Midbrain (tissue), 1 donor: ENCODE measurements at regions not wholly inside any gene's neighbourhood (a gene's known extent, or its start where the extent isn't known, plus 50 kb on each side); places are given as distances from the start of the nearest gene placed in this dataset.

Experiments used
- DNase-seq: peaks from one replicate; lab custom pipeline; 2025; lab: John Stamatoyannopoulos, UW

DNA sequence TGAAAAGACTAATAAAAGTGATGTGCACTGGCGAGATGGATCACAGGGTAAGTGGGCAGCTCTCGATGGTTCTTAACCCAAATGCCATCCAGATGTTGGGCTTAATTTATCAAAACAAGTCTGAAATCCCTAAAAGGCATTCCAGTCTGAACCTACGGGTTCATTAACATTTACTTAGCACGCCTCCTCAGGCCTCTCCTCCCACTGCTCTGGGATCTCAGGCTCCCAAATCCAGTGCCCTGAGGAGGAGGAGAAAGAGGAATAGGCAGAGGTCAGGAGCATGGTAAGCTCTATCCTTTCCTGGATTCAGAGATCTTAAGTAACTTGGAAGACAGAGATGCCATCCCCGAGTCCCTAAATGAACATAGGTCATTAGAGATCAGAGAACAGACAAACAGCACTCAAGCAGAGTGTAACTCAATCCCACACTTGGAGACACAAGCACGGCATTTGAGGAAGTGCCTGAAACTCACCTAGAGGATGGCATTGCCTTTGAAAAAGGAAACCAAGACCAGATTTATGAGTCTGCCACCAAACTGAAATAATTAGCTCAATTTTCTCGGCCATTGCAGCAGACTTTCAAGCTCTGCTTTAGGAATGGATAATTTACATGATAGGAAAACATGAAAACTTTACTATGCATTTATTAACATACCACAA lies 140.9 kb downstream of the CXCL12 start:
- DNase-seq, result no peak

DNA sequence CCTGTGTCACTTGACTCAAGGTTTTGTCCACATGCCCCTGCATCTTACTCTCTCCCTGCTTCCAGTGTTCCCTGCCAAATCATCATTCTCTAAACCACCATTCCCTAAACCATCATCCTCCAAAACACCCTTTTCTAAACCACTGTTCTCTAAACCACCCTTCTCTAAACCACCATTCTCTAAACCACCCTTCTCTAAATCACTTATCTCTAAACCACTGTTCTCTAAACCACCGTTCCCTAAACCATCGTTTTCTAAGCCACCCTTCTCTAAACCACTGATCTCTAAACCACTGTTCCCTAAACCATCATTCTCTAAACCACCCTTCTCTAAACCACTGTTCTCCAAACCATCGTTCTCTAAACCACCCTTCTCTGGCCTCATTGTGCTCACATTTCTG lies 142.1 kb downstream of the CXCL12 start:
- DNase-seq, result no peak

DNA sequence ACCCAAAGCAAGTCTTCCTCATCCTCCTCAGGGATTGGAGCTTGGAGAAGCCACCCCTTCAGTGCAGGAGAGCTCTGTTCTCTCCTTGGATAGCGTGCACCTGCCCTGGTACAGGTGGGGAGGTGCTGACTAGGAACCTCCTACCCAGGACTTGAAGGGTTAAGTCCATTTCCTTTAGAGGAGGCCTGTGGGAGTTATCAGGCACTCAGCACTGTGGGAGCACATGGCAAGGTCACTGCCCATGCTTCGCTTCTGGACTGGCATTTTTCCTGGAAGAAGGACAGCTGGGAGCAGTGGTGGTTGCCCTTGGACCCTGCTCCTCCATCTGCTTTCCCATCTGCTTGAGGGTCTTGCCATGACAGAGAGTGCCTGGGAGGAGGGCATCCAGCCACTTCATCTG lies 142.8 kb downstream of the CXCL12 start:
- DNase-seq, result no peak

DNA sequence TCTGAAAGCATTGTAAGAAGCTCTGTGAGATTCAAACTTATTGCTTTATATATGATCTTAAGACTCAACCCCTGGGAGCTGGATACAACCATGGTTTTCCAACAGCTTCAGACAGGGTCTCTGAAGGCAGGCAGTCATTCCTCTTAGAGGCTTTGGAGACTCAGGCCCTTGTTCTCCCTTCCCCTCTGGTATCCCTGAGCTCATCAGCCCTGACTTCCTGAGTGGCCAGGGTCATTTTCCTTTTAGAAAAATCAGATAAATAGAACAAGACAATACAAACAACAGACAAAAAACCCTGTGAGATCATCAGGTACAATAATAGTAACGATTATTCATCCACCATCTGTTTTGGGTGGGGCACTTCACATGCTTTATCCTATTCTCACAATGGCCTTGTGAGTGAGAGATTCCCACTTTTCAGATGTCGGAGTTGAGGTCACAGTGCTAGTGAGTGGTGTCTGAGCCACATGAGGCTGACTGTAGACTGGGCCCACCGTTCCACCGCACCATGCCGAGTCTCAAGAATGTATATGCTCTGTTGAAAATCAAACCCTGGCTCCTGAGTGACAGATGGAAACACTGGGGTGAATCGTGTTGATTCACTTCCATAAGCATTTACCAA lies 144.2 kb downstream of the CXCL12 start:
- DNase-seq, result no peak

DNA sequence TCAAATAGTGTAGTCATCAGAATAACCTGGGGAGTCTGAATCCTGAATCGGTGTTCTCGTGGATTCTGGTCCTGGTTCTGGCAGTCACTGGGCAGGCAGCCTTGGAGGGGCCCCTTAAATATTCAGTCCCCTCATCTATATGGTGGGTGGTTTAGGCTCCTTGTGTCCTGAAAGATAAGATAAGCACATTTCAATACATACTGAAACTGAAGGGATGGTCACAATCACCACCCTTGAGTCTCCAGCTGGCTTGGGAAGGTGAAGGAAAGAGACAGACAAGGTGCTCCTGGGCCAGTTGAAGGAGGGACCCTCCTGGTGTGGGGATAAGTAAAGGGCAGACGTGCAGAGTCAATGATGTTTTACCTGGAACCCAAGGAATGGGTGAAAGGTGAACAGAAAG lies 146.7 kb downstream of the CXCL12 start:
- DNase-seq, result no peak

DNA sequence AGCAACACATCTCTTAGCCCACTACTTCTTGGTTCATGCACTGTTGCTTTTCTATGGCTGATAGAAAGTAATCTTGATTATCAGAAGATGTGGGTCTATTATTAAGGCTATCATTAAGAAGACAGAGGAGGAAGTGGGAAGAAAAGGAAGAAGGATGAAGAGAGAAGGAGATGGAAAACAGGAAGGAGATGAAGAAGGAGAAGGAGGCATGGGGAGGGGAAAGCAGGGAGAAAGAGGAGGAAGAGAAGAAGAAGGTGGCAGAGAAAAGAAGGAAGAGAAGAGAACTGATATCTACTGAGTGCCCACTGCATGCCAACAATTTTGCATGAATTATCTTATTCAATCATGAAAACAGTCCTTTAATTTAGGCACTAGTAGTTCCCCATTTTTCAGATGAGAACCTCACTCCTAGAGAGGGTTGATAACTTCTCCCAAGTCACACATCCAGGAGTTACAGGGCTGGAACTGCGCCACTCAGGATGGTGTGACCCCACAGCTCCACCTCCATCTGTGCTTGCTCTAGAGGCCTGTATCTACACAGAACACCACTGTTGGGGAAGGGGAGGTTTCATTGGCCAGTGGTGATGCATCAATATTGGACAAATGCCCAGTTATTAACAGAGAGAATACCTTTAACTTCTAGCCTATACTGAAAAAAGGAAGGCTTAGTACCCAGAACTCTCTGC lies 147.4 kb downstream of the CXCL12 start:
- DNase-seq, result no peak

DNA sequence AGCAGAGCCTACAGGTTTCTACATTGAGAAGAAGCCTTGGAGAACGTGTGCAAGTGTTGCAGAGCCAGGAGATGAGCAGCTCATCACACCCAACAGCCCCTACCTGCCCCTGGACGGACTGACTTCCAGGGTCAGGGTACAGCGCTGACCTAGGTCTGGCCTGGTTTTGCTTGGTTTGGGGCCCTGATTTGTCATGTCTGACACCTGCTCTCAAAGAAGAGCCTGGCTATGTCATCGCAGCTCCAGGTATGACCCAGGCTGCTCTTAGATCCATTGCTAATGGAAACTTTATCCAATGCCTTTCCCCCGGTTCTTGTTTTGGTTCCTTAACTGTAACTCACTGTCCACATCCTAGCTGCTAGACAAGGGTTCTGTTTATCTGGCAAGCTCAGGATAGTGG lies 149.5 kb downstream of the CXCL12 start:
- no peak for DNase-seq

DNA sequence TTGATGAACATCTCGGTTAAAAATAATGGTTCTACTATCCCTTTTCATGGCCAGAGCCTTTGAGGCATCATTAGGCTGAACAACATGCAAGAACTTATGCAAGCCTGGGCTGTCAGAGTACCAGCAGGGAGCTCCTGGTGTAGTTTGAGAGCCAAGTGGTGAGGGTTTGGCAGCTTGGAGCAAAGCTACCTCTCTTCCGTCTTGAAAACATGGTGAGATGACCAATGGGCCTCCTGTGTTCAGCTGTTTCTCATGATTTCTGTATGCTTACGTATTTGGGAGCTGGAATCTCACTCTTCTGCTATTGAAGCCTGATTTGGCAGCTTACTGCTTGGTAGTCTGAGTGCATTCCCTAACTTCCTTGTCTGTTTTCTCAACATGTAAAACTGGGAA lies 150.4 kb downstream of the CXCL12 start:
- DNase-seq, result no peak

DNA sequence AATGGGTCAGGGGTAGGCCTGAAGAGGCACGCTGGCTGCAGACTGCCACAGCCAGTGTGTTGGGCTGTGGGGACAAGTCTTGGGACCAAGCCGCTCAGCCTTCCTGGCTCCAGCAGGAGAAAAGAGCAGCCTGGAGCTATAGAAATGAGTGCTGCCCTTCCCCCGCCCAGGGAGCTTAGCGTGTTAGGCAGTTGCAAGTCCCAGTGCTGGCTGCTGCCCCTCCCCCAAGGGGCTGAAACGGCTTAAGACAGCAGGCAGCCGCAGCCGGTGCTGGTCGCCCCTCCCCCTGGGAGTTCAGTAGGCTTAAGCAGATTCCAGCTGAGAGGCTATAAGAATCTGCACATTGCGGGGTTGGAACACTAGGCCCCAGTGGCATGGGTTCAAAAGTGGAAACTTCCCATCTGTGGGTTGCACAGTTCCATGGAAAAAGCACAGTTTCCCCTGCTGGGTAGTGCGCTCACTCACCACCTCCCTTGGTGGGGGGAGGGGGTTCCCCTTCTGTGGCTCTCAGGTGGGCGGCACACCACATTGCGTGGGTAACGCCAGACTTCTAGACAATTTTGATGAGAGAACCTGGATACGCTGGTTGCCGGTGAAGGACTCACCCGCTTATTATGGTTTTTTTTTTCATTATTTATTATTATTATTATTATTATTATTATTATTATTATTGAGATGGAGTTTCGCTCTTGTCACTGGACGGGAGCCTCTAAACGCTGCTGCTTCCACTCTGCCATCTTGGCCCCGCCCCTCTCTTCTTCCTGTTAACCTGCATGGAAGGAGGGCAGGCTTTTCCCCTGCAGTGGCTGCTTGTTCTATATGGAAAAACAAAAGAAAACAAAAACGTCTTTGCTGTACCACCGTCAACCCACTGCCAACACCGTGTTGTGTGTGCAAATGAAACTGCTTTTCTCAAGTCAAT lies 151.1 kb downstream of the CXCL12 start:
- DNase-seq, result no peak

DNA sequence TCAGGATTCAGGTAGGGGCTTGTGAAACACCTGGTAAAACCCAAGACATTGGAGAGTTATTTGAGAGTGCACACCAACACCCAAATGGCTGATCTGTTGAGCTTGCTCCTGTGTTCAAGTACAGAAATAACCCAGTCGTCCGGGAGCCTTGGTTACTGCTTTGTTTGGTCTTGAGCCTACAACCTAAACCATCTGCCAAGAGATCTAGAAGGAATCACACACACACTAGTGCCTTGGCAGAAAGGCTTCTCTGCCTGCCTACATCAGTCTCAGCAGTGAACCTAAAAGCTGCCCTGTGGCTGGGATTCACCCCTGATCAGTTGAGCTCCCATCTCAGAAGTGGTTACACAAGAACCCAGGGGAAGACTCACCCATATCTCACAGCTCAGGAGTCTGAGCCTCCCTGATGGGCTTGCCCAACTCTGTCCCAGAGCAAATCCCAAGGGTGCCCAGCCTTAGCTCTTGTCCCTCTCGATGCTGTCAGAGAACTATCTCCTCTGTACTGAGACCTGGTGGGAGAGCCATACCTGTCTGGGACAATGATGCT lies 167.6 kb downstream of the CXCL12 start:
- DNase-seq, result no peak

DNA sequence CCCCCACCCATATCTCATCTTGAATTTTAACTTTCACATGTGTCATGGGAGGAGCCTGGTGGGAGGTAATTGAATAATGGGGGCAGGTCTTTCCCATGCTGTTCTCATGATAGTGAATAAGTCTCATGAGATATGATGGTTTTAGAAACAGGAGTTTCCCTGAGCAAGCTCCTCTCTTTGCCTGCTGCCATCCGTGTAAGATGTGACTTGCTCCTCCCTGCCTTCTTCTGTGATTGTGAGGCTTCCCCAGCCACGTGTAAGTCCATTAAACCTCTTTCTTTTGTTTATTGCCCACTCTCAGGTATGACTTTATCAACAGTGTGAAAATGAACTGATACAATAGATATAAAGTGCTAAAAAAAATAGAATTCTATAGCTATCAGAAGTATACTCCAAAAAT lies 168.8 kb downstream of the CXCL12 start:
- no peak for DNase-seq

DNA sequence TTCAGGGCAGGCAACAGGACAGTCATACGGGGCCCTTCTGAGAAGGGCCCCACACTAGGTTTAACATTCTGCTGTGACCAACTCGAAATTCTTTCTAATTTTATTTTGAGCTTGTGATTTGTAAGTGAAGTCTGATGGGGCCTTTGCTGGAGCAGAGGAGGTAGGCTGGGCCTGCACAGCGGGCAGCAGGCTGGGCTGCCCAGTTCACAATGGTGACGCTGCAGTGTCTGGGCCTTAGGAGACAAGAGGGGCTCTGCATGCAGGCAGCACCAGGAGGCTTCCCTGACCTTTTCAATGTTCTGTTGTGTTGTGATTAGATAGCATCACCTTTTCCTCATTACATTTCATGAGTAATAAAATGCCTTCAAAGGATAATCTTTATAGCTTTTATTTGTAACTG lies 175.1 kb downstream of the CXCL12 start:
- no peak for DNase-seq

DNA sequence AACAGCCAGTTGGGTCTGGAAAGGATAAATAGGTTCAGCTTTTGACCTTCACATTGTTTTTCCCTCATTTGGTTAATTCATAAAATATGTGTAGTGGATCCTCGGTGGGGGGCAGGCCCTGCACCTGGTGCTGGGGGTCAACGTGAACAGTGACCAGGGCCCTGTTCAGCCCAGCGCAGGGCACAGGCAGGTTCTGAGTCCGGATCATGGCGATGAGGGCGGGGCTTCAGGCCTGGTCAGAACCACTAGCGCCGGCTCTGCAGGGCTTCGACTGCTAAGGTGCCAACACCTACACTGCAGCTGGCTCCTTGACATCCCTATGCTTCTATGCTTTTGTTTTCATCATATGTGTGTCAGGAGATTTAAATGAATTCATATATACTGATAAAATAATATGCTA lies 177.7 kb downstream of the CXCL12 start:
- DNase-seq, result no peak

DNA sequence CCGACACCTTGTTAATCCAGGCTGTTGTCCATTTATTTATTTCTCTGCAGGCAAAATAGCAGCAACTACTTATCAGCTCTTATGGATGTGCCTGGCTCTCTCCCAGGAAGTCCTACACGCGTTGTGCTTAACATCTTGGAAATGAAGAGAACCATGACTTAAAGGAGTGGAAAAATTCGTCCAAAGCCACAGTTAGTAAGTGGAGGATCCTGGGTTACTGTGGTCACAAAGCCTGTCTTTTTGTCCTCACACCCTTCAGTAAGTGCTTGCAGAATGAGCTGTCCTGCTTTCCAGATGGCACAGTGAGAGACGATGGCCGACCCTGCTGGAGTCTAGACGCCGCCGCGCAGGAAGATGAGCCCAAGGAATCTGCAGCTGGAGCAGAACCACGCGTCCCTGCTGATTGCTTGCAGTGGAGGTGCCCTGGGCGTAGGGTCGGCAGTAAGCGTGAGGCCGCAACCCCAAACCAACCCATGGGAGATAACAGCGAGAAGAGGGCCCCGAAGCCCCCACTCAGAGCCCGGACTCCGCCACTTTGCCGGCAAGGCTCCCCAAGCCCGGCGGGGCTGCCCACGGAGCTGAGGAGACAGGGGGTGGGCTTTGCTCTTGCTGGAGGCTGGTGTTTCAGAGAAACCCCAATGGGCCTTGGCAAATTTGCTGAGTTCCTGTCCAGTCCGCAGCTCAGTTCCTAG lies 178.6 kb downstream of the CXCL12 start:
- DNase-seq, result no peak

DNA sequence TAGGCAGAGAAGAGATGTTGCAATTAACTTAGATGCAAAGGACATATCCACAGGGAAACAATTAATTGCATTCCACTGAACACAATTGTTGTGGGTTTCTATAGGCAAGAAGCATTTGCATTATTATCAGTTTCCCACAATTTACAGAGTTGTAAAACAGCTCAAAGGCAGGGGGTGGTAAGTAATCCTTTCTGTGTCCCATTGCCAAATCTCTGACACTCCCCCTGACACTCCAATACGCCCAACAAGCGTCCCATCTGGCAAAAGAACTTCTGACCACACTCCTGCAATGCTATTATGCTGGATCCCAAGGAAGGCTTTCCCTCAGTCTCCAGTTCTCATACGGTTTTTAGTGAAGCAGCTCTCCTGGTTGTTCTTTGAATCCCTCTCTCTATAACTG lies 179.8 kb downstream of the CXCL12 start:
- no peak for DNase-seq

DNA sequence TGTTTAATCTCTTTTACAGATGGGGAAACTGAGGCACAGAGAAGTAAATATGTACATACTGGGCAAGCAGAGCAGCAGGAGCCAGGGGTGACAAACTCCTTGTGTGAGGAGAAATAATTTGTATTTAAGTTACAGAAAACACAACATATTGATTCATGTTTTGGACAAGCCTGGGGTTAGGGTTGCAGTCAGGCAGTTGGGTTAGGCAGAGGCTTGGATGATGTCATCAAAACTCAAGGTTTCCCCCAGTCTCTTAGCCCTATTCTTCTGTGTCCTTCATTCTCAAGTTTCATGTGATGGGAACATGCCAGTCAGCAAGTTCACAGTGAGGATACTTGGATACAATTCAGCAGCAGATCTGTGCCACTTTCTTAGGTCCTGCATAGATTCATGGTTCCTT lies 181.4 kb downstream of the CXCL12 start:
- no peak for DNase-seq

DNA sequence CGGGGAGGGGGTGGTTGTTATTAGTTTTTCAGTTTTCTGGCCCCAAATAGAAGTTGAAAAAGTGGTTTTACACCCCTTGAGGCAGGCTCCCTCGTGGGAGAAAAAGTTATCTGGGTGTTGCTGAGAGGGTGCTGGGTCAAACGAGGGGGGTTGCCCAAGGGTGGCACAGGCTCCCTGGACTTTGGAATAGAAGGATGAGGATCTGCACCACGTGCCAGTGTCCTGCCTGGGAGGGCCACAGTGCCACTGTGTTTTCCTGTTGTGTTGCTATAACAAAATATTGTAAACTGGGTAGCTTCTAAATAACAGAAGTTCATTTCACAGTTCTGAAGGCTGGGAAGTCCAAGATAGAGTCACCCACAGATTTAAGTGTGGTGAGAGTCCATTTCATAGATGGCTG lies 181.9 kb downstream of the CXCL12 start:
- DNase-seq, result no peak

DNA sequence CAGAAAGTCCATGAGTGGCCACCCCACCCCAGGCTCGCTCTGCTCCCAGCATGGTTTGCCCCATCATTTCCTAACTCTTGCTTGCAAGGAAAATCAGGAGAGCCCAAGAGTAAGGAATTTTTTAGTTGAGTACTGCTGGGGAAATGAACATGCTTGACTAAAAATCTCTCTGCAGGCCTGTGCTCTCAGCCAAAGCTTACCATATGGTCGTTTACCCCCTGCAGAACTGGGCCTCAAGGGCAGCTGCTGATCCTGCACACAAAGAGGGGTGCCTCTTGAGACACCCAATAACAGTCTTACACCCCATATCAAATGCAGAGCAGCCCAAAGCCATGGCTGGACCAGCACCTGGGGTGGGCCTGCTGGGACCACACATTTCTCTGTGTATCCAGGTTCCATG lies 183.2 kb downstream of the CXCL12 start:
- DNase-seq, result no peak

DNA sequence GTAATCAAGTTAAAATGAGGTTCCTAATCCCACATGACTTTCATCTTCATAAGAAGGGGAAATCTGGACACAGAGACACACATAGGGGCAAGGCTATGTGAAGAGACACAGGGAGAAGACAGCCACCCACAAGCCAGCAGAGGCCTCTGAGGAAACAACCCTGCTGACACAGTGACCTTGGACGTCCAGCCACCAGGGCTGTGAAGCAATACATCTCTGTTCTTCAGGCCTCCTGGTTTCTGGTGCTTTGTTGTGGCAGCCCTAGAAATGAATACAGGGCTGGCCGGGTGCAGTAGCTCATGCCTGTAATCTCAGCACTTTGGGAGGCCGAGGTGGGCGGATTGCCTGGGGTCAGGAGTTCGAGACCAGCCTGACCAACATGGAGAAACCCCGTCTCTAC lies 183.9 kb downstream of the CXCL12 start:
- DNase-seq, result no peak

DNA sequence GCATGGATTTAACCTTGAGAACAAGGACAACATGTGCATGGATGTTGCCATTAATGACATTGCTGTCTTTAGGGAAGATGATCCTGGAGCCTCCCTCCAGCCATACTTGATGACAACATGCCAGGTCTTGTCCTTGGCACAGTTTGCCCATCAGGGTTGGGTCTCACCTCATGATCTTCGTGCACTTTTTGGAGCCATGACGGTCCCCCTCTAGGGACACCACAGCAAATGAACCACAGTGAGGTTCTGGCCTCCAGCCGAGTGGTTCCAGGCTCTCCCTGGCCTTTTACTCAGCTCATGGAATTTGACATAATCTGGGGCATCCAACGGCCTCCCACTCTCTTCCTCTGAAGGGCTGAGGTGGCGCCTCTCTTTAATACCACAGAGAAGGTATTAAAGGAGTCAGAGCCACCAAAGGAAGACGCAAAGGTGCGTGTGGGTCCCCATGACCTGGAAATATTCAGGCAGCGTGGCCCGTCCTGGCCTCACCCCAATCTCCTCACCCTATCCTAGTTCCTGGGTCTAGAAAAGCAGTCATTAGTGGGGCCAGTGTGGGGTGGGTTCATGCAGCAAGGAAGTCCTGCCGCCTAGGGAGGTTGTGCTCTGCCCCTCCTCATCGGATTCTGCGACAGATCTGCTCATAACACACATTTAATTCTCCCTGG lies 184.8 kb downstream of the CXCL12 start:
- DNase-seq, result no peak

DNA sequence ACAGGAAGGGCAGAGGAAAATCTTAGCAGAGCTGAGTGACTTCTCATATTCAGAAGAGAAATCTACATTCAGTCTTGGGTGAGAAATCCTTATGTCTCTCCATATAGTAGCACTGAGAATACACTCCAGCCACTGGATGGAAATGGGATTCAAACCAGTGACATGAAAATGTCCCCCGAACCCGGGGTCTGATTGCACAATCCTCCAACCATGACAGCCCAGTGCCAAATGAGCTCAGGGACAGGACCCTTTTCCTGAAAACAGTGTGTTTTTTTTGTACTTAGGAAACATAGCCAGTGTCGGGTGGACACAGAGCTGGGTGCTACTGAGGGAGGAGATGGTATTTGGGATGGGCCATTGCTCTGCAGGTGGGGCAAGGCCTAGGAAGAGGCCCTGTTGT lies 185.6 kb downstream of the CXCL12 start:
- DNase-seq, result no peak
